Hypothalamus (tissue), 51 donors: ENCODE measurements at regions not wholly inside any gene's neighbourhood (a gene's known extent, or its start where the extent isn't known, plus 50 kb on each side); places are given as distances from the start of the nearest gene placed in this dataset.

Source experiments
- DNase-seq, 51 donors: peaks; one replicate each; lab custom pipeline; 2025; lab: John Stamatoyannopoulos, UW

DNA sequence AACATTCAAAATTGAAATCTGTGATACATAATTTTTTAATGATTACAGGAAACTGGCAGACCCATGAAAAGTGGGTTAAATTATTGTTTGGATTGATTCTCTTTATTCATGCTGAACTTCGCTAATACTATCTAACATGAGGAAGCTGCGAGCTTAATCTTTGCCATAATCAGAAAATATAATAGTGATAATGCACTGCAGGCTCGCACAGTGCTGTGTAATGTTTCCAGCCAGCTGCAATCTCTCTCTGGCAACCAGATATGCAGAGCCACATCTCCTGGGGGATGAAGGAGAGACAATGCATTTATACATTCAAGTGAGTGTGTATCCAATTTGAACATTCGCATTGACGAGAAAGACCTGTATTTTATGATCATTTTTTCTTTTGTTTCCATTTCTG lies 669.7 kb upstream of the RGMB start:
- no peak for DNase-seq

GRCh38 chr5:98104454-98105188 lies 668.8 kb upstream of the RGMB start:
- no peak for DNase-seq

DNA sequence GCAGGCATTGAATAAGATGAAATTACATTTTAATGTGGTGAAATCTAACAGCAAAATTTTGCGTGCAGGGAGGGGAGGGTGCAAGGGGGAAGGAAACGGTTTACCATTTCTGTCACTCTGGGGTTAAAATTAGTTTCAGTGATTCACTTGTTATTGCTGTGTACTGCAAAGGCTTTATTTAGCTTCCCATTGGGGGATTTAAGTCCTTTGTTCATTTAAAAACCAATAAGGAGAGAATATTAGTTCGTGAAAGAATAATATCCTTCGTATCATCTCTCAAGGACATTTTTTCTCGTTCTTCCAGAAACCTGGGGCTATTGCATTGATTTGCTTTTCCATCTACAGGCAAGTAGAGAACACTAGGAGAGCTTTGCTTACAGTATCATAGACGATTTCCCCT lies 667.8 kb upstream of the RGMB start:
- DNase-seq, result no peak

GRCh38 chr5:98106116-98107031 lies 667.1 kb upstream of the RGMB start:
- no peak for DNase-seq

GRCh38 chr5:98108497-98108896 lies 665.0 kb upstream of the RGMB start:
- DNase-seq, result no peak

DNA sequence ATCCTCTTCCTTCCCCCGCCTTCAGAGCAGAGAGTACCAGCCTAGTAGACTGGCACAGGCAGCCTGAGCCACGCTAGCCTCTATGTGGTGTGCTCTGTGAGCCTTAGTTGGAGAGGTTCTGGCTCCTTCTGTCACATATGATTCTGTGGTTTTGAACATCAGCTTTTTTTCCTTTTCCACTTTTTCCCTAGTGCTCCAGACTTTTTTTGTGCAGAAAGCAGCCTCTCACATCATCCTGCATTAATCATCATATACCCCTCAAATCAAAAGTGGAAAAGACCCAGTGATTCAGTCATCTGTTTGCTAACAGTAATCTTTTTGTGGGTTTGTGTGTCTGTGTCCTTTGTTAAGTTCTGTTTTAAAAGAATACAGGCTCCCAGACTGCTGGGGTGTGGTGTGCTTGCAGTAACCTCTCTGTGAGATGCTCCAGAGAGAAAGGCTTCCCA lies 663.9 kb upstream of the RGMB start:
- no peak for DNase-seq

GRCh38 chr5:98110282-98110691 lies 663.2 kb upstream of the RGMB start:
- DNase-seq, result no peak

DNA sequence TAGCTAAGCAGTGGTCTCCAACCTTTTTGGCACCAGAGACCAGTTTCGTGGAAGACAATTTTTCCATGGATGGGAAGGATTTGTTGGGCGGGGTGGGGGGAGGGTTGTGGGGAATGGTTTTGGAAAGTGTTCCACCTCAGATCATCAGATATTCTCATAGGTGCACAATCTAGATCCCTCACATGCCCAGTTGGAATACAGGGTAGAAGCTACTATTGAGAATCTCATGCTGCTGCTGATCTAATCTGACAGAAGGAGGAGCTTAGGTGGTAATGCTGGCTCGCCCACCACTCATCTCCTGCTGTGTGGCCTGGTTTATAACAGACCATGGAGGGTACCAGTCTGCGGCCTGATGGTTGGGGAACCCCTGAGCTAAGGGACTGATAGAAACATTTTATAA lies 662.7 kb upstream of the RGMB start:
- no peak for DNase-seq

DNA sequence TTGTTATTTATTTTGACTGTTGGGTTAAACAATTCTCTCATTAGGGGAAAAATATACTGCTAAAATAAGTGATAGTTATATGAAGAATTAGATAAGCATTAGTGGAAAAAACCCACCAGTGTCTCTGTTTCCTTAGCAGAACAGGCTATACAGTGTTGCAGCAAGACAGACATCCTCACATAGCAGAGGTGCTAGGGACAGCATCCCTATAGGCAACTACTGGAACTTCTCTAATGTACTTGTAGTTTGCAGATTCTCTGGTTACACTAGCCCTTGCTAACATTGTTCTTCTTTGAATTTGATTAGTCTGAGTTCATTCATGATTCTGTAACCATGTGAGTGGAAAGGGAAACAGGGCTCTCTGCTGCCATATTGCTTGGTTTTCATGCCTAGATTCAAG lies 661.8 kb upstream of the RGMB start:
- no peak for DNase-seq

GRCh38 chr5:98121036-98121936 lies 652.2 kb upstream of the RGMB start:
- DNase-seq, result no peak

GRCh38 chr5:98128271-98128670 lies 645.2 kb upstream of the RGMB start:
- DNase-seq, result no peak

- no peak for DNase-seq
Observed at GRCh38 chr5:98128846-98129245, 644.6 kb upstream of the RGMB start.

DNA sequence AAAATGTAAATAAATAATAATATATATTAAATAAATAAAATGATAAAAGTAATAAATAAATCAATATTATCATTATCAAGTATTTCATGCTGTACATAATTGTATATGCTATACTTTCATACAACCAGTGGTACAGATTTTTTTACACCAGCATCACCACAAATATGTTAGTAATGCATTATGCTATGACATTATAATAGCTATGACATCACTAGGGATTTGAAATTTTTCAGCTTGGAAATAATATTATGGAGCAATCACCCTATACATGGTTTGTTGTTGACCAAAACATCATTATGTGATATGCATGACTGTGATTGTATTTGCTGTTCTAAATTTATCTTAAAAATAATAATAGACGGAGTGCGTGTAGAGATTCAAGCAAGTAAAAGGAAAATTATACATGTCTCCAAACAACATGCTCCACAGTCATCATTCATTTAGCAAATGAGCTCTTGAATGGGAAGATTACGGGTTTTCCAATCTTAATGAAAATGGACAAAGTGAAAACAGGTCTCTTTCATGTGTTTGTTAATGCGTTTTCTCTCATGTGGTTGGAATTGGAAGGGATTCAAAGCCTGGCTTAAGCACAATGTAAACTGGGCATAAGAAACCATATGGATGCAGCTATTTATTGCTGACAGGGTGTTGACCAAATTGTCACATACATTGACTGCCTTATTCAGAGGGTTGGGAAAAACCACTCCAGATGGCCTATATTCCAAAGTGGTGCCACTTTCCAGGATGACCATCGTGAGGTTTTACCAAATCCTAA lies 643.0 kb upstream of the RGMB start:
- DNase-seq, result no peak

DNA sequence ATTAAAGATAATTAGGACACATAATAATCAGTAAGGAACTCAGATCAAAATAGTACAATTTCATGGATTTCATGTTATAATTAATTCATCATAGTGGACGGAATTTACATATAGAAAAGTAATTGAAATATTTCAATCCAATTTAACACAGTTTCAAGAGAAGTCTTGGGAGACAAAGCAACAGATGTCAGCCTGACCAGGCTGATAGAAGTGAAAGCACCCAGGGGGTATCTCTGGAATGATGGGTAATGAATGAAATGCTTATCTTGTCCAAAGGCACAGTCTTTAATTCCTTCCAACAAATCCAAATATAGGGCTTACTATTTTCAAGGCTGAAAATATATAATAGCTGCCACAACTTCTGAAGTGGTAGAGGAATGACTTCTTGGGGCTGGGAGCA lies 629.3 kb upstream of the RGMB start:
- DNase-seq, result no peak

DNA sequence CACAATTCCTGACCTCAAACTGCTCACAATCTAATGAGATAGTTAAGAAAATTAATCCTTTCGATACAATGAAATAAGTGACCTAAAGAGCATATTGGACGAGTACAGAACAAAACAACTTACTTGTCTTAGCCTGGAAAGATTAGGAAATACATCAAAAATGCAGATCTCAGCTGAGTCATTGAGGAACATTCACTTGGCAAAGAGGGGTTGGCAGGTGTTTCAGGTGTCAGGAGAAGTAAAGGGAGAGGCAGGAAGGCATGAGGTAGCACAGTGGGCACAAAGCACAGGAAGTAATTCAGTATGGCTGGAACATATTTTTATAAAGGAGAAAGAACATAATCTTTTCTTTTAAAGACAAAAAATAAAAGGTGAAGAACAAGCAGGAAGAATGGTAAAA lies 628.8 kb upstream of the RGMB start:
- no peak for DNase-seq

GRCh38 chr5:98157368-98157767 lies 616.1 kb upstream of the RGMB start:
- no peak for DNase-seq

GRCh38 chr5:98158440-98158839 lies 615.0 kb upstream of the RGMB start:
- DNase-seq, result no peak

- no peak for DNase-seq
Observed at GRCh38 chr5:98163796-98164493, 609.5 kb upstream of the RGMB start.

DNA sequence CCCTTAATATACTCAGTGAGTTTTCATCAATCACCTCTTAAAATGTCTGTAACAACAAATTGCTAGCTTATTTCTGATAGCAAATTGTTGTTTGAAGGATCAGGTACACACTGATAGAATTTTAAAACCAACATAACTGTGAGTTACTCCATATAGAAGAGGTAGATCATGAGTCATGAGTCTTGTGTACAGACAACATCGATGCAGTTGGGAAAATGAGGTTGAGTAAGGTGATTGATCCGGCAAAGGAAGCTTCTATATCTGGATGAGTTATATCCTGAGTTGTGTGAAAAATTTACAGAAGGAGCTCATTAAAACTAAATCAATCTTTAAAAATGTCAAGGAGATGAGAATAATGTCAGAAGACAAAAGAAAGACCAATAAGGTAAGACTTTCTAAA lies 604.6 kb upstream of the RGMB start:
- no peak for DNase-seq

- DNase-seq, result no peak
Observed at GRCh38 chr5:98170994-98171393, 602.5 kb upstream of the RGMB start.
